HL-60 (cell line): ENCODE measurements at regions not wholly inside any gene's neighbourhood (a gene's known extent, or its start where the extent isn't known, plus 50 kb on each side); places are given as distances from the start of the nearest gene placed in this dataset.

ENCODE experiments used
- DNase-seq, 2 experiments: peaks; one replicate each; pipeline ENCODE4 v3.0.0-alpha.2; 2010 to 2020; ENCODE audit warnings: low read depth in 1 of 2, low spot score in 1 of 2
- H3K27ac ChIP-seq: fragments of 250-450 bp; sonication (Bioruptor Pico); replicated peaks from 2 replicates; pipeline ENCODE4 v1.5.1; 2020; ENCODE audit warnings: mild to moderate bottlenecking, moderate library complexity
- H3K27me3 ChIP-seq: fragments of 250-450 bp; sonication (Bioruptor Pico); 2 replicates; pipeline ENCODE4 v1.5.1; 2021; ENCODE audit warnings: mild to moderate bottlenecking, moderate library complexity; ENCODE audit not compliant: insufficient read depth, poor library complexity, severe bottlenecking
- H3K4me3 ChIP-seq: replicated peaks from 2 replicates; pipeline ENCODE4 v1.5.1; 2011; ENCODE audit warnings: mild to moderate bottlenecking, control low read depth, low read length; ENCODE audit not compliant: insufficient read depth
- GABPA ChIP-seq: IDR thresholded peaks from 2 replicates; pipeline ENCODE4 v1.6.1; 2012; ENCODE audit warnings: low read depth
- POLR2AphosphoS5 ChIP-seq: IDR thresholded peaks from 2 replicates; pipeline ENCODE4 v1.6.1; 2012; ENCODE audit warnings: low read depth
- REST ChIP-seq: IDR thresholded peaks from 2 replicates; pipeline ENCODE4 v1.6.1; 2012; ENCODE audit warnings: low read depth; ENCODE audit not compliant: insufficient replicate concordance
- SPI1 ChIP-seq: IDR thresholded peaks from 2 replicates; pipeline ENCODE4 v1.6.1; 2012; ENCODE audit warnings: low read depth, mild to moderate bottlenecking, borderline replicate concordance
- TF ChIP-seq, protein P1 (sequence below): IDR thresholded peaks from one replicate; pipeline ENCODE4 v1.5.1; 2011; ENCODE audit warnings: low read length, control low read depth, inconsistent platforms; ENCODE audit not compliant: insufficient read depth

- Histone ChIP-seq H3K27ac (no peak overlapping the region), H3K27me3 (no peaks in the 10 kb centered on the region), H3K4me3 (no peak overlapping the region)
- DNase-seq: no peak
- TF ChIP-seq SPI1 (no peak), REST (no peak), POLR2AphosphoS5 (no peak), GABPA (no peak)
- TF ChIP-seq, protein P1, sequence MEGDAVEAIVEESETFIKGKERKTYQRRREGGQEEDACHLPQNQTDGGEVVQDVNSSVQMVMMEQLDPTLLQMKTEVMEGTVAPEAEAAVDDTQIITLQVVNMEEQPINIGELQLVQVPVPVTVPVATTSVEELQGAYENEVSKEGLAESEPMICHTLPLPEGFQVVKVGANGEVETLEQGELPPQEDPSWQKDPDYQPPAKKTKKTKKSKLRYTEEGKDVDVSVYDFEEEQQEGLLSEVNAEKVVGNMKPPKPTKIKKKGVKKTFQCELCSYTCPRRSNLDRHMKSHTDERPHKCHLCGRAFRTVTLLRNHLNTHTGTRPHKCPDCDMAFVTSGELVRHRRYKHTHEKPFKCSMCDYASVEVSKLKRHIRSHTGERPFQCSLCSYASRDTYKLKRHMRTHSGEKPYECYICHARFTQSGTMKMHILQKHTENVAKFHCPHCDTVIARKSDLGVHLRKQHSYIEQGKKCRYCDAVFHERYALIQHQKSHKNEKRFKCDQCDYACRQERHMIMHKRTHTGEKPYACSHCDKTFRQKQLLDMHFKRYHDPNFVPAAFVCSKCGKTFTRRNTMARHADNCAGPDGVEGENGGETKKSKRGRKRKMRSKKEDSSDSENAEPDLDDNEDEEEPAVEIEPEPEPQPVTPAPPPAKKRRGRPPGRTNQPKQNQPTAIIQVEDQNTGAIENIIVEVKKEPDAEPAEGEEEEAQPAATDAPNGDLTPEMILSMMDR: no peak
These were observed 50.3 kb downstream of the RBFOX3 start for GRCh38 chr17:79560527-79560926.

- DNase-seq: no peak
- Histone ChIP-seq H3K27ac (no peak overlapping the region), H3K4me3 (no peak overlapping the region), H3K27me3 (no peaks in the 10 kb centered on the region)
- TF ChIP-seq SPI1 (no peak), GABPA (no peak), POLR2AphosphoS5 (no peak), REST (no peak)
- TF ChIP-seq, protein P1: no peak
These were observed 51.6 kb downstream of the RBFOX3 start for GRCh38 chr17:79559111-79559887.

GRCh38 chr17:79558091-79558900 lies 52.6 kb downstream of the RBFOX3 start:
- DNase-seq: no peak
- Histone ChIP-seq H3K27ac (no peak overlapping the region), H3K4me3 (no peak overlapping the region), H3K27me3 (no peaks in the 10 kb centered on the region)
- TF ChIP-seq REST (no peak), SPI1 (no peak), POLR2AphosphoS5 (no peak), GABPA (no peak)
- TF ChIP-seq, protein P1: no peak
